IMR-90 (cell line): ENCODE measurements at regions not wholly inside any gene's neighbourhood (a gene's known extent, or its start where the extent isn't known, plus 50 kb on each side); places are given as distances from the start of the nearest gene placed in this dataset.
A peak's percentile ranks its signal among the peaks of the same experiment; 100 is the strongest.

ENCODE experiments used
- ATAC-seq: fragments of 200-7000 bp; cut with Tn5 transposase; 2 replicates; pipeline ENCODE4 v1.9.1; 2020; ENCODE audit warnings: low read depth, mild to moderate bottlenecking, moderate library complexity
- BruUV-seq: library from RNA; stranded (reverse); fragments of 400-500 nt; replicated peaks from 2 replicates; lab custom pipeline; 2021; lab: Mats Ljungman, UMichigan
- CTCF ChIA-PET: fragments of 300-600 bp; formaldehyde crosslinking; extraction: SDS; loops from one replicate; lab custom pipeline; 2021; ENCODE audit warnings: antibody characterized with exemption; lab: Yijun Ruan, JAX
- POLR2A ChIA-PET: fragments of 300-600 bp; sonication (Branson Sonifier 250); formaldehyde crosslinking; loops from one replicate; lab custom pipeline; 2022; ENCODE audit warnings: antibody characterized with exemption; ENCODE audit not compliant: unreplicated experiment; lab: Charles Lee
- DNase-seq: peaks from one replicate; pipeline ENCODE4 v3.0.0; 2013
- H2AFZ ChIP-seq: replicated peaks from 2 replicates; pipeline ENCODE3; 2013; ENCODE audit warnings: low read length, mild to moderate bottlenecking; ENCODE audit not compliant: poor library complexity
- H2AK5ac ChIP-seq: 2 replicates; pipeline ENCODE4 v1.6.1; 2013; ENCODE audit warnings: low read depth, low read length, inconsistent platforms
- H2AK9ac ChIP-seq: replicated peaks from 2 replicates; pipeline ENCODE3; 2013; ENCODE audit warnings: mild to moderate bottlenecking, low read depth, low read length, moderate library complexity; ENCODE audit not compliant: poor library complexity
- H2BK120ac ChIP-seq: 2 replicates; pipeline ENCODE4 v1.6.1; 2013; ENCODE audit warnings: low read depth, low read length, inconsistent platforms
- H2BK15ac ChIP-seq: 3 replicates; pipeline ENCODE4 v1.6.1; 2013; ENCODE audit warnings: low read depth, low read length, inconsistent platforms
- H2BK20ac ChIP-seq: 2 replicates; pipeline ENCODE4 v1.6.1; 2013; ENCODE audit warnings: low read depth, mild to moderate bottlenecking, inconsistent platforms, low read length, moderate library complexity
- H2BK5ac ChIP-seq: 2 replicates; pipeline ENCODE4 v1.6.1; 2013; ENCODE audit warnings: mild to moderate bottlenecking, low read depth, low read length, inconsistent platforms; ENCODE audit not compliant: poor library complexity, severe bottlenecking
- H3K14ac ChIP-seq: replicated peaks from 2 replicates; pipeline ENCODE4 v1.6.1; 2013; ENCODE audit warnings: low read depth, low read length, inconsistent platforms
- H3K18ac ChIP-seq: 2 replicates; pipeline ENCODE4 v1.6.1; 2013; ENCODE audit warnings: low read depth, low read length, control low read depth
- H3K23ac ChIP-seq: 2 replicates; pipeline ENCODE4 v1.6.1; 2013; ENCODE audit warnings: low read depth, low read length, inconsistent platforms
- H3K27ac ChIP-seq: 2 replicates; pipeline ENCODE4 v1.5.1; 2013; ENCODE audit warnings: mild to moderate bottlenecking, control low read depth, low read length; ENCODE audit not compliant: insufficient read depth
- H3K27me3 ChIP-seq: 2 replicates; pipeline ENCODE4 v1.6.1; 2013; ENCODE audit warnings: low read length; ENCODE audit not compliant: control insufficient read depth, insufficient read depth
- H3K36me3 ChIP-seq: 2 replicates; pipeline ENCODE4 v1.6.1; 2013; ENCODE audit warnings: low read length, mixed read lengths; ENCODE audit not compliant: control insufficient read depth, insufficient read depth
- H3K4ac ChIP-seq: 2 replicates; pipeline ENCODE4 v1.6.1; 2013; ENCODE audit warnings: low read depth, low read length, inconsistent platforms
- H3K4me1 ChIP-seq: 2 replicates; pipeline ENCODE4 v1.6.1; 2013; ENCODE audit warnings: low read length, mixed read lengths; ENCODE audit not compliant: control insufficient read depth, insufficient read depth
- H3K4me2 ChIP-seq: 2 replicates; pipeline ENCODE4 v1.6.1; 2013; ENCODE audit warnings: low read depth, mild to moderate bottlenecking, control low read depth, low read length, moderate library complexity
- H3K4me3 ChIP-seq: 2 replicates; pipeline ENCODE4 v1.5.1; 2013; ENCODE audit warnings: low read depth, mild to moderate bottlenecking, control low read depth, low read length, moderate library complexity; ENCODE audit not compliant: insufficient read depth
- H3K56ac ChIP-seq: 2 replicates; pipeline ENCODE4 v1.6.1; 2013; ENCODE audit warnings: low read length, inconsistent platforms; ENCODE audit not compliant: insufficient read depth; ENCODE audit errors: extremely low read depth
- H3K79me1 ChIP-seq, 2 experiments: 2 replicates each; pipeline ENCODE4 v1.6.1; 2013; ENCODE audit warnings: low read length in 2 of 2, inconsistent platforms in 1 of 2, low read depth in 1 of 2
- H3K9ac ChIP-seq: 2 replicates; pipeline ENCODE4 v1.6.1; 2013; ENCODE audit warnings: low read depth, low read length, control low read depth
- H3K9me1 ChIP-seq: 2 replicates; pipeline ENCODE4 v1.6.1; 2013; ENCODE audit warnings: low read length, inconsistent platforms; ENCODE audit not compliant: insufficient read depth
- H3K9me3 ChIP-seq: 2 replicates; pipeline ENCODE4 v1.6.1; 2013; ENCODE audit warnings: low read length; ENCODE audit not compliant: control insufficient read depth, insufficient read depth
- H4K20me1 ChIP-seq: 2 replicates; pipeline ENCODE4 v1.6.1; 2013; ENCODE audit warnings: low read length, inconsistent platforms; ENCODE audit not compliant: insufficient read depth
- H4K5ac ChIP-seq: 2 replicates; pipeline ENCODE4 v1.6.1; 2013; ENCODE audit warnings: mild to moderate bottlenecking, low read depth, low read length, control low read depth
- H4K8ac ChIP-seq, 2 experiments: 2 replicates each; pipeline ENCODE4 v1.6.1; 2013; ENCODE audit warnings: low read depth in 2 of 2, low read length in 2 of 2, control low read depth in 1 of 2, inconsistent platforms in 1 of 2
- H4K91ac ChIP-seq: 2 replicates; pipeline ENCODE4 v1.6.1; 2013; ENCODE audit warnings: low read depth, low read length, inconsistent platforms; ENCODE audit not compliant: insufficient read depth
- CHD1 ChIP-seq: IDR thresholded peaks from 2 replicates; pipeline ENCODE4 v1.6.1; 2012; ENCODE audit warnings: low read depth, low read length, improper control_type of control experiment
- CTCF ChIP-seq: conservative IDR thresholded peaks from 2 replicates; pipeline ENCODE4 v1.5.1; 2012; ENCODE audit warnings: mild to moderate bottlenecking, low read depth, low read length, improper control_type of control experiment
- FOS ChIP-seq: fragments of 150-350 bp; IDR thresholded peaks from 2 replicates; pipeline ENCODE4 v1.6.1; 2016; ENCODE audit warnings: low read depth, low read length
- MAFK ChIP-seq: IDR thresholded peaks from 2 replicates; pipeline ENCODE4 v1.6.1; 2012; ENCODE audit warnings: low read depth, low read length, improper control_type of control experiment
- RFX5 ChIP-seq: IDR thresholded peaks from 2 replicates; pipeline ENCODE4 v1.8.0; 2012; ENCODE audit warnings: low read depth, mild to moderate bottlenecking, low read length, moderate library complexity
- USF2 ChIP-seq: fragments of 150-350 bp; IDR thresholded peaks from 2 replicates; pipeline ENCODE4 v1.6.1; 2017; ENCODE audit warnings: mild to moderate bottlenecking, antibody characterized with exemption, low read length, low read depth
- dilution Hi-C: fragments of 300-500 bp; cut with HindIII; formaldehyde crosslinking; loops from one replicate; pipeline ENCODE4 v1.14.3; 2018; ENCODE audit warnings: low sequenced_read_pairs; ENCODE audit not compliant: unreplicated experiment
- in situ Hi-C: fragments of 300-500 bp; cut with MboI; formaldehyde crosslinking; loops from 3 replicates; pipeline ENCODE4 v1.14.3; 2019; ENCODE audit warnings: low sequenced_read_pairs, inconsistent platforms, mixed read lengths
- intact Hi-C: fragments of 100-400 bp; cut with micrococcal nuclease; formaldehyde crosslinking; loops from 2 replicates; pipeline ENCODE4 v1.10.0; 2022

GRCh38 chr7:124324262-124324661, 291.4 kb upstream of the TMEM229A start:
- Histone ChIP-seq H3K14ac (no peak overlapping the region), H2BK20ac (no peak overlapping the region), H2AK9ac (no peak overlapping the region), H4K20me1 (no peaks in the 10 kb centered on the region), H2BK120ac (no peak overlapping the region), H4K8ac (no peak overlapping the region), H2BK5ac (no peak overlapping the region), H3K4me3 (no peak overlapping the region), H3K27me3 (no peaks in the 10 kb centered on the region), H3K9me1 (no peaks in the 10 kb centered on the region), H3K4me2 (no peak overlapping the region), H3K4ac (no peak overlapping the region), H3K23ac (no peak overlapping the region), H2AFZ (no peak overlapping the region), H3K9me3 (no peaks in the 10 kb centered on the region), H3K56ac (no peak overlapping the region), H3K79me1 (no peaks in the 10 kb centered on the region), H3K18ac (no peak overlapping the region), H4K91ac (no peak overlapping the region), H3K27ac (no peak overlapping the region), H2AK5ac (no peak overlapping the region), H2BK15ac (no peak overlapping the region), H3K4me1 (no peaks in the 10 kb centered on the region), H3K36me3 (no peaks in the 10 kb centered on the region), H4K5ac (no peak overlapping the region), H3K9ac (no peak overlapping the region)
- intact Hi-C loops (no loop called here), in situ Hi-C loops (no loop called here), dilution Hi-C loops (no loop called here)
- BruUV-seq: no TSS peak
- DNase-seq (peak; percentile 18), ATAC-seq (peak; percentile 65)
- ChIA-PET POLR2A (no interaction called here), CTCF (no interaction called here)
- TF ChIP-seq RFX5: no peak
- TF ChIP-seq FOS: no peak
- TF ChIP-seq CHD1: no peak
- TF ChIP-seq MAFK: no peak
- TF ChIP-seq USF2: no peak
- no peak for TF ChIP-seq CTCF
